ENCODE measurements at regions not wholly inside any gene's neighbourhood (a gene's known extent, or its start where the extent isn't known, plus 50 kb on each side); places are given as distances from the start of the nearest gene placed in this dataset.

GRCh38 chr2:102871707-102872106, 109.9 kb downstream of the TMEM182 start:
- TF ChIP-seq POLR2A (IDR thresholded peaks at IDR 0.05; ENCODE audit: borderline replicate concordance, extremely low read depth, insufficient read depth, insufficient read length) (no peak), CTCF (IDR thresholded peaks at IDR 0.05 in 2 of 3, conservative IDR thresholded peaks at IDR 0.05 in 1 of 3; ENCODE audit: borderline replicate concordance in 1 of 3, insufficient read depth in 1 of 3, low read depth in 2 of 3, low read length in 2 of 3) (no peak), EZH2phosphoT487 (IDR thresholded peaks at IDR 0.05; ENCODE audit: borderline replicate concordance) (no peak), ATF3 (IDR thresholded peaks at IDR 0.05) (no peak), ELF1 (IDR thresholded peaks at IDR 0.05; ENCODE audit: borderline replicate concordance, low read depth) (no peak), YY1 (IDR thresholded peaks at IDR 0.05; ENCODE audit: extremely low read depth, insufficient replicate concordance, low read depth, low read length) (no peak), TCF7L2 (IDR thresholded peaks at IDR 0.05; ENCODE audit: borderline replicate concordance, extremely low read depth, insufficient read depth, insufficient read length) (no peak)

All from HCT116 (cell line).